AG10803 (cell line): ENCODE measurements at regions not wholly inside any gene's neighbourhood (a gene's known extent, or its start where the extent isn't known, plus 50 kb on each side); places are given as distances from the start of the nearest gene placed in this dataset.

Experiments used
- DNase-seq: peaks from one replicate; pipeline ENCODE4 v3.0.0; 2010; ENCODE audit warnings: low read depth
- H3K4me3 ChIP-seq: 2 replicates; pipeline ENCODE4 v1.5.1; 2011; ENCODE audit warnings: mild to moderate bottlenecking, low read length, control low read depth
- CTCF ChIP-seq: conservative IDR thresholded peaks from 2 replicates; pipeline ENCODE4 v1.5.1; 2011; ENCODE audit warnings: mild to moderate bottlenecking, low read length, control low read depth, inconsistent platforms

DNA sequence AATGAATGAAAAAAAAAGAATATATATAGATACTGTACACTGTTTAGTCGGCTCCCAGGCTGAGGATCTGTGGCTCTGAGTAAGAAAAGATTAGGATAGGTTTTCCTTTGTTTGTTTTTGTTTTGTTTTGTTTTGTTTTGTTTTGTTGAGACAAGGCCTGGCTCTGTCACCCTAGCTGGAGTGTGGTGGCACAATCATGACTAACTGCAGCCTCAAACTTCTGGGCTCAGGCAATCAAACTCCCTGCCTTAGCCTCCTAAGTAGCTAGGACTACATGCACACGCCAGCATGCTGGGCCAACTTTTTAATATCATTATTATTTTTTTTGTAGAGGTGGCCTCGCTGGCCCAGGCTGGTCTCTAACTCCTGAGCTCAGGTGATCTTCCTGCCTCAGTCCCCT is 87.9 kb upstream of the PTBP2 start:
- no peak overlapping the region for H3K4me3 ChIP-seq
- no peak for DNase-seq
- no peak for TF ChIP-seq CTCF

GRCh38 chr1:96634883-96635282 is 86.7 kb upstream of the PTBP2 start:
- DNase-seq: no peak
- TF ChIP-seq CTCF: no peak
- no peak overlapping the region for H3K4me3 ChIP-seq

DNA sequence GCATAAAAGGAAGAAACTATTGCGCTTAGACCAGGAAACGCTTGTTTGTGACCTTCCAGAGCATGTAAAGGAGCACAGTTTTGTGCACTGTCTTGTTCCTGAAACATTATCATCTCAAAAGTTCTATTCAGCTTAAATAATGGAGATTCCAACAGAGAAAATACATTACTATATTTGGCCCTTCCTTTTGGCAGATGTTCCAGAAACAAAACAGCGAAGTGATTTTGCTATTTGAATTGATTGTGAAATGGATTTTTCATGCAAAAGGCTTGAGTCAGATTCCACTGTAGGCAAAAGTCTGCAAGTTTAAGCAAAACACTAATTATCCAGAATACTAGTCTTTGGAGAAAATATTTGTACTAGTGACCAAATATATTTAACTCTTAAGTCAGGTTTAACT is 80.3 kb upstream of the PTBP2 start:
- TF ChIP-seq CTCF: no peak
- no peak overlapping the region for H3K4me3 ChIP-seq
- peak; percentile 66 for DNase-seq

DNA sequence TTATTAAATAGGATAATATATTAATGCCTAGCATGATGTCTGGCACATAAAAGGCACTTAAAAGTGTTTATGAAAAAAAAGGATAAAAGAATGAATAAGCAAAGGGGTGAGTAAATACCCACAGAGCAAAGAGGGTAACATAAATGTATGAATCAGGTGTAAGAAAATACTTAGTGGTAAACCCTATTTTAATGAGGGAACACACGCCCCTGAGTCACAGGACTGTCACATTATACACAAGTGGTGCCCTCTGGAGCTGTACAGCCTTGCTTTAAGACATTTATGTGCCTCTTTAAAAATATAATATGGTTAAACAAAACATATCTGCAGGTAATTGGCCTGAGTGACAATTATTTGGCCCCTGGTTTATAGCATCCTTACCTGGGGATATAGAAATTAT is 78.1 kb upstream of the PTBP2 start:
- H3K4me3 ChIP-seq: no peak overlapping the region
- no peak for TF ChIP-seq CTCF
- no peak for DNase-seq

DNA sequence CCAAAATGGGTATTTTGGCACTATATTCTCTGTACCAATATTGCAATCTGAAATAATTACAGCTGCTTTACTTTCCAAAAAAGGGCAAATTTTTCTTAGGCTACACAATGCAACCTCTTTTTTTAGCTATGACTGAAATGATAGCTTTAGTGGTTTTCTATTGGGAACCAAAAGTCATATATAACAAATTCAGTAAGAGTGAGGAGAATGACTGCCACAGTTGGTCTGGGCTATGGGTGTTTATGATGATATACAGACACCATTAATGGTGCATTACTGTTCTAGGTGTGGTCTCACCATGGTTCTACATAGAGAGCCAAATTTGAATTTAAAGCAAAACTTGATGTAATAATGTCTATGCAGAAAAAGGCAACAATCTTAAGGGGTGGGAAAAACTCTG is 72.3 kb upstream of the PTBP2 start:
- TF ChIP-seq CTCF: no peak
- DNase-seq: no peak
- H3K4me3 ChIP-seq: no peak overlapping the region

GRCh38 chr1:96651517-96651916 is 70.1 kb upstream of the PTBP2 start:
- DNase-seq: no peak
- no peak for TF ChIP-seq CTCF
- no peak overlapping the region for H3K4me3 ChIP-seq

DNA sequence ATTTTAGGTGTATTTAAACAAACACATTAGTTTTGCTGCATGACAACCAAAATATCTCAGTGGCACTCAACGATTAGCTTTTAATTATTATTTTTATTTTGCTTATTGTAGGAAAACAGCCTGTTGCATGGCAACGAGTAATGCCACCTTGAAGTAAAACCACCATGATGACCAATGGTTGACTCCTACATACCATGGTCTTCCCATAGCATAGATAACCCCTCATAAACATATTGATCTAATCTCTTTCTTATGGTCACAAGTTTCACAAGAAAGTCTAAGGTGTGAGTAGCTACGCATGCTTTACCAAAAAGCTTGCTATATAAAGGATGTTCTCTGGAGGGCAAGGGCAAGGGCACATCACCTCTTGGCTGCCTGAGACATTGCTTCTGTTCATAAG is 61.5 kb upstream of the PTBP2 start:
- no peak overlapping the region for H3K4me3 ChIP-seq
- TF ChIP-seq CTCF: no peak
- no peak for DNase-seq
